GM12865 (cell line): ENCODE measurements at regions not wholly inside any gene's neighbourhood (a gene's known extent, or its start where the extent isn't known, plus 50 kb on each side); places are given as distances from the start of the nearest gene placed in this dataset.

Experiments used
- DNase-seq: peaks from one replicate; pipeline ENCODE4 v3.0.0; 2010; ENCODE audit warnings: low read depth
- H3K4me3 ChIP-seq: 2 replicates; pipeline ENCODE4 v1.5.1; 2011; ENCODE audit warnings: mild to moderate bottlenecking, low read depth, low read length, control low read depth
- TF ChIP-seq, protein P1 (sequence below): IDR thresholded peaks from 2 replicates; pipeline ENCODE4 v1.5.1; 2011; ENCODE audit warnings: low read length, control low read depth, low read depth, inconsistent platforms; ENCODE audit not compliant: insufficient read depth; ENCODE audit errors: missing control alignments

DNA sequence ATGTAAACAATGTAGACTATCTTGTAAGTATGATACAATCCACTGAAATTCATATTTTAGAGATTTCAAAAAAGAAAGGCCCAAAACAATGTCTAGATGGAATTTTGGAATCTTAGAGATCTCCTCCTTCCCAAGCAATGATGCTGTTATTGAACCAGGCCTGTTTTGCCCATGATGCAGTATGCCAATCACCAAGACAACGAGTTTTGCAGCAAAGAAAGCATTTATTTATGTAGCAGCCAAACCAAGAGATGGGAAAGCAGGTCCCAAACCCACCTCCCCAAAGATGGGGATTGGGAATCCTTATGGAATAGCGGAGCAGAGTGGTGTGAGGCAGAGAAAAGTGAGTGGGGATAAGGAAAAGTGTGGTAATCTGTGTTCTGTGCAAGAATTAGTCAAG, 197.8 kb upstream of the NT5E start:
- H3K4me3 ChIP-seq = no peak overlapping the region
- DNase-seq = no peak
- TF ChIP-seq, protein P1, sequence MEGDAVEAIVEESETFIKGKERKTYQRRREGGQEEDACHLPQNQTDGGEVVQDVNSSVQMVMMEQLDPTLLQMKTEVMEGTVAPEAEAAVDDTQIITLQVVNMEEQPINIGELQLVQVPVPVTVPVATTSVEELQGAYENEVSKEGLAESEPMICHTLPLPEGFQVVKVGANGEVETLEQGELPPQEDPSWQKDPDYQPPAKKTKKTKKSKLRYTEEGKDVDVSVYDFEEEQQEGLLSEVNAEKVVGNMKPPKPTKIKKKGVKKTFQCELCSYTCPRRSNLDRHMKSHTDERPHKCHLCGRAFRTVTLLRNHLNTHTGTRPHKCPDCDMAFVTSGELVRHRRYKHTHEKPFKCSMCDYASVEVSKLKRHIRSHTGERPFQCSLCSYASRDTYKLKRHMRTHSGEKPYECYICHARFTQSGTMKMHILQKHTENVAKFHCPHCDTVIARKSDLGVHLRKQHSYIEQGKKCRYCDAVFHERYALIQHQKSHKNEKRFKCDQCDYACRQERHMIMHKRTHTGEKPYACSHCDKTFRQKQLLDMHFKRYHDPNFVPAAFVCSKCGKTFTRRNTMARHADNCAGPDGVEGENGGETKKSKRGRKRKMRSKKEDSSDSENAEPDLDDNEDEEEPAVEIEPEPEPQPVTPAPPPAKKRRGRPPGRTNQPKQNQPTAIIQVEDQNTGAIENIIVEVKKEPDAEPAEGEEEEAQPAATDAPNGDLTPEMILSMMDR = no peak

DNA sequence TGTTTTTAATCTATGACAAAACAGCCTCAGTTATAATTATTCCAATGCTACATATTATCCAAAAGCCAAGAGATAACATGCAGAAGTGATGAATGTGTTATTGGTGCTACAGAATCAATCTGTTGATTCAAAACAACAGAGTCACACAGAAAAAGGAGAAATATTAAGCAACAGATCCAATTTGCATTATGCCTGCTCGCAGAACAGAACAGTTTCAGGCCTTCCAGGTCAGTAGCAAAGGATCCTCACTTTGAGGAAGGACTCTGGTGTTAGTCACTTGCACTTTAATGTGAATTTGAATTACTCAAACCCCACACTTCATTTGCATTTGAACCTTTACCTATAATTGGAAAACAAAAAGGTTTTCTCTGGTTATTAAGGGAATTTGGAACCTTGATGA, 198.6 kb upstream of the NT5E start:
- no peak for DNase-seq
- H3K4me3 ChIP-seq = no peak overlapping the region
- TF ChIP-seq, protein P1 = no peak

DNA sequence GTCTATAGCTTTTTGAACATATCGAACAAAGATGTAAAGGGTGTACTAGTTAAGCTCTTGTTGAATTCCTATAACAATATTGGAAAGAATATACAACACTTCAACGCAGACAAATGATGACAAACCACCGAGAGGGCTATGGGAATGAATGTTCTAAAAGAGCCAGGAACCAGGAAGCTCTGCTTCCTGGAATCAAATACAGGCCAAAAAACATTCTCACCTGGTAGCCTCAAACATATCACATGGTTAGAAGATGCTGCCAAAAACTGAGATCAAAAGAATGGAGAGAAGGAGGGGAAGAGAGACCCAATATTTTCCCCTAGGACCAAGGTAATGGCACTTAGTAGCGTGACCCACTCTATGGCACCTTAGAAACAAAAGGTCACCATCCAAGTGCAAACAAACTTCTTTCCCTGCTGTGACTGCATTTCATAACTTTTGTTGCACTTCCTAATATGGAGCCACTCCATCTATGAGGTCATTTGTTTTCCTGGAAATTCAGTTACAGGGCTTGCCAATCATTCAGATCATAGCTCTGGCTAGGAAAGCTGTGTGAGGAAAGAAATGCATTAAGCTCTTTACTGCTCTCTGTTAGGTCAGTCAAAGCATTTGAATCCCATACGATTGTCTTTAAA, 199.2 kb upstream of the NT5E start:
- TF ChIP-seq, protein P1 = no peak
- H3K4me3 ChIP-seq = no peak overlapping the region
- DNase-seq = no peak

DNA sequence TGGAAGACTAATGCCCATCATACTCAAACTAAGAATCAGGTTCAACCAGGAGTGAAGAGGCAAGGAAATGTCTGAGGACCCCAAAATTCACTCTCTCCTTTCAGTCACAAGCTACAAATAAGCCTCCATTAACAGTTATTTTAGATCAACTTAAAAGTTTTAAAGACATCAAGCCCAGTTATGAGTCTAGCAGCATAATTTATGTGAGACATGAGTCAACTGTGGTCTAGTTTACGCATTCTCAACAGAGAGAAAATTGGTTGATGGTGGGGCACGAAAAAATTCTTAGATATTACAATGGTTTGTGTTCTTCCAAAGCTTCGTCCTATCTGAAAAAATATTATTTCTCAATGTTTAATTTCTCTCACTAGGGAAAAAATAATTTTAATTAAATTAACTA, 204.9 kb upstream of the NT5E start:
- H3K4me3 ChIP-seq = no peak overlapping the region
- DNase-seq = no peak
- TF ChIP-seq, protein P1 = no peak

DNA sequence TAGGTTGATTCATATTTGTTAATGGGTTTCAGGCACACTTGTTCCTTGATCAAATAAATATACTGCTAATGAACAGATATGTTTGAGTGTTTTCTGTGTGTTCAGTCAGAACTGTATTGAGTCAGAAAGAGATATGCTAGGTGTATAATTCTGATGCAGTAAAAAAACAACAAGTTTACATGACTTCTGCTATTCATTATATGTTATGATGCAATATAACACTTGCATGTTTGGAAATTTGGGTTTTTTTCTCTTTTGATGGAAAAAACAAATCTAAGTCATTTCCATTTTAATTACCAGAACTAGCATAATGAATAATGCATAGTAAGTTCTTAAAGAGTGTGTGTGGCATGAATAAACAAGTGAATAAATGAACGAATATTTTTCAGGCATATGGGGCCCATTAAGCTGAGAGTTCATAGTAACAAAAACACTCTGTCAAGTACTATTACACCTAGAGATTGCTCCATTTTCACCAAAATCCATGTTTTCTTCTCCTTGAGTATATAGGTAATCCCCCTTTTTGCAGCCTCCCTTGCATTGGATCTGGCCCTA, 208.3 kb upstream of the NT5E start:
- no peak overlapping the region for H3K4me3 ChIP-seq
- no peak for DNase-seq
- TF ChIP-seq, protein P1 = no peak

DNA sequence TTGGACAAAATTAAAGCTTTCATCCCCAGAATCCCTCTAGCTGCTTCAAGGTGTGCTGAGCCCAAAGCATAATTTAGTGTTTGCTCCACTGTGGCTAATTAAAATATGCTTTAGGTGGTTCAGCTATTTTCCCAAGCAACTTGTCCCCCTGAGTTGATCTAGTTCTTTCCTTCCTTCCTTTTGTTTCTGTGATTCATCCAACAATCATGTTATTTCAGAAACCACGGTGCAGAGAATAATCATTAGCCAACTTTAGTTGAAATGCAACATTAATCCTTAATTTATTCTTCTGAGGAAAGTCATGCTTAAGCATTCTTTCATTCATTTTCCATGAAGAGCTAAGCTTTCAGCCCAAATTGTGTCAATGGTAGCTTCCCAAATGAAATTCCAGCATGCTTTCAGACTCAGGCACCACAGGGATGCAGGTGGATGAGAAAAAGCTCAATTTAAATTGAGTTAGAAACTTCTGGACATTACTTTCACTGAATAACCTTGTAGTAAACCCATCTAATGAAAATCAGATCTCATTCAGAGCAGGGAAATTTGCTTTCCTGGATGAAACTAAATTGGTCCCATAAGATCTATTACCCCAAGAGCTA, 209.0 kb upstream of the NT5E start:
- TF ChIP-seq, protein P1 = no peak
- H3K4me3 ChIP-seq = no peak overlapping the region
- DNase-seq = no peak

DNA sequence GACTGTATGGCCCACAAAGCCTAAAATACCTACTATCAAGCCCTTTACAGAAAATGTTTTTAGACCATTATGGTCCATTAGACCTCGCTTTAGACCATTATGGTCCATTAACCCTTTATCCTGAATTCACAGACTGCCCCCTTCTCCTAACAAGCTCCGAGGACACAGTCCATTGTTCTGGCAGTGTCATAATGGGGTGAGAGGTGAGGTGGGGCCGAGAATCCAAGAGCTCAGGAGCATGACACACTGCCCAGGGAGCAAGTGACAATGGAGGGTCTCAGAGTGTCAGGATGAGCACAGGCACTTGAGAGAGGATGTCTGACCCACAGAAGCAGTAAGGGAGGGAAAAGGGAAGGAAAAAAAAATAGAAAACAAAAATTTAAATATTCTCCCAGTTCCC, 212.4 kb upstream of the NT5E start:
- TF ChIP-seq, protein P1 = no peak
- no peak overlapping the region for H3K4me3 ChIP-seq
- DNase-seq = no peak
